Upper lobe of right lung (tissue), 1 donor: ENCODE measurements at regions not wholly inside any gene's neighbourhood (a gene's known extent, or its start where the extent isn't known, plus 50 kb on each side); places are given as distances from the start of the nearest gene placed in this dataset.

Experiments
- ATAC-seq: fragments of 200-7000 bp; cut with Tn5 transposase; one replicate; pipeline ENCODE4 v1.9.1; 2020; ENCODE audit warnings: mild to moderate bottlenecking, moderate library complexity
- DNase-seq: peaks from one replicate; pipeline ENCODE4 v3.0.0-alpha.2; 2020
- H3K27ac ChIP-seq: fragments of 200-600 bp; one replicate; pipeline ENCODE4 v1.8.0; 2022
- H3K27me3 ChIP-seq: fragments of 200-600 bp; one replicate; pipeline ENCODE4 v1.8.0; 2022; ENCODE audit warnings: mild to moderate bottlenecking
- H3K36me3 ChIP-seq: fragments of 200-600 bp; one replicate; pipeline ENCODE4 v1.8.0; 2022
- H3K4me1 ChIP-seq: fragments of 200-600 bp; one replicate; pipeline ENCODE4 v1.8.0; 2022
- H3K4me3 ChIP-seq: fragments of 200-600 bp; one replicate; pipeline ENCODE4 v1.8.0; 2022; ENCODE audit warnings: mild to moderate bottlenecking
- H3K9me3 ChIP-seq: fragments of 200-600 bp; one replicate; pipeline ENCODE4 v1.8.0; 2022
- intact Hi-C: fragments of 100-400 bp; cut with DNase I; formaldehyde crosslinking; loops from one replicate; pipeline ENCODE4 v1.11.0; 2022
- TF ChIP-seq, protein P1 (sequence below): fragments of 200-600 bp; IDR thresholded peaks from one replicate; pipeline ENCODE4 v1.8.0; 2022; ENCODE audit warnings: antibody characterized with exemption
- donor health status: DM: no; HTN: yes; CAD: no; lungs with severe emphysema.

- TF ChIP-seq, protein P1, sequence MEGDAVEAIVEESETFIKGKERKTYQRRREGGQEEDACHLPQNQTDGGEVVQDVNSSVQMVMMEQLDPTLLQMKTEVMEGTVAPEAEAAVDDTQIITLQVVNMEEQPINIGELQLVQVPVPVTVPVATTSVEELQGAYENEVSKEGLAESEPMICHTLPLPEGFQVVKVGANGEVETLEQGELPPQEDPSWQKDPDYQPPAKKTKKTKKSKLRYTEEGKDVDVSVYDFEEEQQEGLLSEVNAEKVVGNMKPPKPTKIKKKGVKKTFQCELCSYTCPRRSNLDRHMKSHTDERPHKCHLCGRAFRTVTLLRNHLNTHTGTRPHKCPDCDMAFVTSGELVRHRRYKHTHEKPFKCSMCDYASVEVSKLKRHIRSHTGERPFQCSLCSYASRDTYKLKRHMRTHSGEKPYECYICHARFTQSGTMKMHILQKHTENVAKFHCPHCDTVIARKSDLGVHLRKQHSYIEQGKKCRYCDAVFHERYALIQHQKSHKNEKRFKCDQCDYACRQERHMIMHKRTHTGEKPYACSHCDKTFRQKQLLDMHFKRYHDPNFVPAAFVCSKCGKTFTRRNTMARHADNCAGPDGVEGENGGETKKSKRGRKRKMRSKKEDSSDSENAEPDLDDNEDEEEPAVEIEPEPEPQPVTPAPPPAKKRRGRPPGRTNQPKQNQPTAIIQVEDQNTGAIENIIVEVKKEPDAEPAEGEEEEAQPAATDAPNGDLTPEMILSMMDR = no peak
Observed at GRCh38 chr9:13487498-13487897, 208.0 kb upstream of the MPDZ start.

DNA sequence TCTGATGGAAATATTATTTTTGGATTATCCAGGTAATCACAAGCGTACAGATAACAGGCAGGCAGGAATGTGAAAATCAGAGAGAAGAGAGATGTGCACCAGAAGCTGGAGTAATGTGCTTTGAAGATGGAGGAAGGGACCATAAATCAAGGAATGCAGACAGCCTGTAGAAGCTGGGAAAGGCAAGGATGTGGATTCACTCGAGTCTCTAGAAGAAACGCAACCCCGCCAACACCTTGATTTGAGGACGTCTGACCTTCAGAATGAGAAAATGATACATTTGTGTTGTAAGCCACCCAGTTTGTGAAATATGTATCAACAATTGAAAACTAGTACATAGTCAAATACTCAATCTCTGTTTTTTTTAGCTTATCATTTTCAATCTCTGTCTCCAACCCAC, 207.6 kb upstream of the MPDZ start:
- Histone ChIP-seq H3K27me3 (no peaks in the 10 kb centered on the region), H3K4me3 (no peak overlapping the region), H3K4me1 (peaks cover 3% of the 10 kb centered on the region), H3K36me3 (no peaks in the 10 kb centered on the region), H3K9me3 (no peaks in the 10 kb centered on the region), H3K27ac (no peak overlapping the region)
- TF ChIP-seq, protein P1 = no peak
- ATAC-seq = no peak
- intact Hi-C loops = no loop called here
- DNase-seq = no peak

More at GRCh38 chr9:13487498-13487897, 208.0 kb upstream of the MPDZ start:
- Histone ChIP-seq H3K27me3 (no peaks in the 10 kb centered on the region), H3K9me3 (no peaks in the 10 kb centered on the region), H3K27ac (no peak overlapping the region), H3K4me1 (peaks cover 3% of the 10 kb centered on the region), H3K4me3 (no peak overlapping the region), H3K36me3 (no peaks in the 10 kb centered on the region)
- ATAC-seq (no peak), DNase-seq (no peak)
- intact Hi-C loops = no loop called here

- Histone ChIP-seq H3K4me1 (peaks cover 3% of the 10 kb centered on the region), H3K27ac (no peak overlapping the region), H3K27me3 (no peaks in the 10 kb centered on the region), H3K36me3 (no peaks in the 10 kb centered on the region), H3K4me3 (no peak overlapping the region), H3K9me3 (no peaks in the 10 kb centered on the region)
- intact Hi-C loops = no loop called here
- TF ChIP-seq, protein P1 = no peak
- DNase-seq (no peak), ATAC-seq (peak; percentile 76)
Observed at GRCh38 chr9:13485068-13485596, 205.6 kb upstream of the MPDZ start.

DNA sequence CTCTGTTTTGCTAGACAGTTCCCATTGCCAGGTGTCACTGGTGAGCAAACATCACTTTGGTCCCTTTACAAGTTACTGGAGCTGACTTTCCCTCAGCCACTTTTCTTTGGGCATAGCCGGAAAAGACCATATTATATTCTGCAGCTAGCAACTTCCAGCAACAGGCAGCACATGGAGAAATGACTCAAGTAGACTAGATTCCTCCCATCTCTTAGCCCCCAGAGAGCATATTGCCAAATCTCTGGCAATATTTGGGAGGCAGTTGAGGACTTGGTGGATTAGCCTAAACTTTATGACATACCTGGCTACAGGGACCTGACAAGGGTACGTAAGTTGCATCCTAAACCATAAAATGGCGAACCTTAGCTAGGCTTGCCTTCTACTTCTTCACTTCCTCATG, 204.7 kb upstream of the MPDZ start:
- H3K27ac ChIP-seq = no peak overlapping the region
- TF ChIP-seq, protein P1 = no peak
- no peaks in the 10 kb centered on the region for H3K36me3 ChIP-seq
- no peaks in the 10 kb centered on the region for H3K27me3 ChIP-seq
- H3K4me1 ChIP-seq = peaks cover 3% of the 10 kb centered on the region
- no peak overlapping the region for H3K4me3 ChIP-seq
- no peak for ATAC-seq
- DNase-seq = no peak
- intact Hi-C loops = no loop called here
- H3K9me3 ChIP-seq = no peaks in the 10 kb centered on the region

GRCh38 chr9:13481274-13481673, 201.8 kb upstream of the MPDZ start:
- intact Hi-C loops = no loop called here

More at GRCh38 chr9:13481274-13481673, 201.8 kb upstream of the MPDZ start:
- ATAC-seq (no peak), DNase-seq (no peak)
- TF ChIP-seq, protein P1 = no peak
- no peak overlapping the region for H3K27ac ChIP-seq
- H3K36me3 ChIP-seq = no peaks in the 10 kb centered on the region
- peaks cover 3% of the 10 kb centered on the region for H3K4me1 ChIP-seq
- H3K4me3 ChIP-seq = no peak overlapping the region
- H3K27me3 ChIP-seq = no peaks in the 10 kb centered on the region
- H3K9me3 ChIP-seq = no peaks in the 10 kb centered on the region
